ENCODE measurements at regions not wholly inside any gene's neighbourhood (a gene's known extent, or its start where the extent isn't known, plus 50 kb on each side); places are given as distances from the start of the nearest gene placed in this dataset.

- Mint-ChIP-seq H3K4me3 (no peak overlapping the region), H3K27ac (no peak overlapping the region), H3K36me3 (no peaks in the 10 kb centered on the region), H3K9me3 (no peaks in the 10 kb centered on the region), H3K27me3 (peaks cover 10 to 28% of the 10 kb centered on the region in 2 donors), H3K4me1 (no peaks in the 10 kb centered on the region)
- ChIA-PET CTCF (no interaction called here), POLR2A (no interaction called here)
- no peak overlapping the region for H3K4me3 ChIP-seq (ENCODE audit: low read length)
- no peak for DNase-seq
- no peaks in the 10 kb centered on the region for H3K9me3 ChIP-seq (ENCODE audit: low read length)
- H3K27me3 ChIP-seq (ENCODE audit: insufficient read depth, low read length, poor library complexity, severe bottlenecking): no peaks in the 10 kb centered on the region
- H3K27ac ChIP-seq (ENCODE audit: low read depth, low read length): no peak overlapping the region
- no peaks in the 10 kb centered on the region for H3K36me3 ChIP-seq (ENCODE audit: insufficient read depth, low read length)
- no peaks in the 10 kb centered on the region for H3K4me1 ChIP-seq (ENCODE audit: insufficient read depth, low read length)
These were observed 112.0 kb downstream of the OLFM1 start for GRCh38 chr9:135199489-135199888.

- H3K9me3 ChIP-seq (ENCODE audit: low read length): no peaks in the 10 kb centered on the region
- no peak overlapping the region for H3K27ac Mint-ChIP-seq
- no peaks in the 10 kb centered on the region for H3K4me1 ChIP-seq (ENCODE audit: insufficient read depth, low read length)
- no peak overlapping the region for H3K27ac ChIP-seq (ENCODE audit: low read depth, low read length)
- H3K27me3 ChIP-seq (ENCODE audit: insufficient read depth, low read length, poor library complexity, severe bottlenecking): no peaks in the 10 kb centered on the region
- no peak overlapping the region for H3K4me3 Mint-ChIP-seq
- no peaks in the 10 kb centered on the region for H3K4me1 Mint-ChIP-seq
- H3K36me3 Mint-ChIP-seq: no peaks in the 10 kb centered on the region
- ChIA-PET POLR2A (no interaction called here), CTCF (no interaction called here)
- H3K4me3 ChIP-seq (ENCODE audit: low read length): no peak overlapping the region
- no peaks in the 10 kb centered on the region for H3K36me3 ChIP-seq (ENCODE audit: insufficient read depth, low read length)
- H3K27me3 Mint-ChIP-seq: peaks cover 9 to 28% of the 10 kb centered on the region in 2 donors
- no peak for DNase-seq
- H3K9me3 Mint-ChIP-seq: no peaks in the 10 kb centered on the region
These were observed 114.2 kb downstream of the OLFM1 start for GRCh38 chr9:135201711-135202110.

- Histone ChIP-seq H3K27ac (ENCODE audit: low read depth, low read length) (no peak overlapping the region), H3K4me3 (ENCODE audit: low read length) (no peak overlapping the region), H3K4me1 (ENCODE audit: insufficient read depth, low read length) (no peaks in the 10 kb centered on the region), H3K27me3 (ENCODE audit: insufficient read depth, low read length, poor library complexity, severe bottlenecking) (peaks cover 3% of the 10 kb centered on the region), H3K9me3 (ENCODE audit: low read length) (no peaks in the 10 kb centered on the region), H3K36me3 (ENCODE audit: insufficient read depth, low read length) (no peaks in the 10 kb centered on the region)
- no peak for DNase-seq
- Mint-ChIP-seq H3K4me1 (no peaks in the 10 kb centered on the region), H3K4me3 (no peak overlapping the region), H3K27ac (no peak overlapping the region), H3K9me3 (no peaks in the 10 kb centered on the region), H3K27me3 (peaks cover 1 to 11% of the 10 kb centered on the region in 2 donors), H3K36me3 (no peaks in the 10 kb centered on the region)
- POLR2A ChIA-PET: no interaction called here
- CTCF ChIA-PET: no interaction called here
These were observed 116.7 kb downstream of the OLFM1 start for GRCh38 chr9:135204177-135204576.

GRCh38 chr9:135209136-135209535, 121.7 kb downstream of the OLFM1 start:
- no peak overlapping the region for H3K27ac ChIP-seq (ENCODE audit: low read depth, low read length)
- no peaks in the 10 kb centered on the region for H3K4me1 Mint-ChIP-seq
- no peak overlapping the region for H3K4me3 Mint-ChIP-seq
- no peaks in the 10 kb centered on the region for H3K36me3 Mint-ChIP-seq
- no peaks in the 10 kb centered on the region for H3K36me3 ChIP-seq (ENCODE audit: insufficient read depth, low read length)
- no peak overlapping the region for H3K27ac Mint-ChIP-seq
- no peaks in the 10 kb centered on the region for H3K9me3 ChIP-seq (ENCODE audit: low read length)
- H3K4me3 ChIP-seq (ENCODE audit: low read length): no peak overlapping the region
- peaks cover 3% of the 10 kb centered on the region in 2 donors for H3K27me3 Mint-ChIP-seq
- DNase-seq: no peak
- H3K4me1 ChIP-seq (ENCODE audit: insufficient read depth, low read length): no peaks in the 10 kb centered on the region
- CTCF ChIA-PET: no interaction called here
- H3K9me3 Mint-ChIP-seq: peaks cover 0 to 4% (median 2%) of the 10 kb centered on the region in 5 donors
- peaks cover 3% of the 10 kb centered on the region for H3K27me3 ChIP-seq (ENCODE audit: insufficient read depth, low read length, poor library complexity, severe bottlenecking)
- POLR2A ChIA-PET: no interaction called here

GRCh38 chr9:135209852-135210251, 122.4 kb downstream of the OLFM1 start:
- Histone ChIP-seq H3K4me3 (ENCODE audit: low read length) (no peak overlapping the region), H3K27ac (ENCODE audit: low read depth, low read length) (no peak overlapping the region), H3K27me3 (ENCODE audit: insufficient read depth, low read length, poor library complexity, severe bottlenecking) (peaks cover 3% of the 10 kb centered on the region), H3K9me3 (ENCODE audit: low read length) (no peaks in the 10 kb centered on the region), H3K4me1 (ENCODE audit: insufficient read depth, low read length) (no peaks in the 10 kb centered on the region), H3K36me3 (ENCODE audit: insufficient read depth, low read length) (no peaks in the 10 kb centered on the region)
- Mint-ChIP-seq H3K36me3 (no peaks in the 10 kb centered on the region), H3K4me3 (no peak overlapping the region), H3K27ac (no peak overlapping the region), H3K4me1 (no peaks in the 10 kb centered on the region), H3K9me3 (peaks cover 0 to 4% (median 2%) of the 10 kb centered on the region in 5 donors), H3K27me3 (peaks cover 2 to 3% of the 10 kb centered on the region in 2 donors)
- POLR2A ChIA-PET: no interaction called here
- CTCF ChIA-PET: no interaction called here
- DNase-seq: no peak

GRCh38 chr9:135210676-135211523, 123.4 kb downstream of the OLFM1 start:
- Mint-ChIP-seq H3K4me1 (no peaks in the 10 kb centered on the region), H3K36me3 (no peaks in the 10 kb centered on the region), H3K9me3 (peaks cover 0 to 4% (median 2%) of the 10 kb centered on the region in 5 donors), H3K27me3 (peaks cover 2 to 3% of the 10 kb centered on the region in 2 donors), H3K27ac (no peak overlapping the region), H3K4me3 (no peak overlapping the region)
- H3K4me3 ChIP-seq (ENCODE audit: low read length): no peak overlapping the region
- ChIA-PET CTCF (no interaction called here), POLR2A (no interaction called here)
- peaks cover 3% of the 10 kb centered on the region for H3K27me3 ChIP-seq (ENCODE audit: insufficient read depth, low read length, poor library complexity, severe bottlenecking)
- DNase-seq: peak in 1 of 5 donors; percentile 26
- no peaks in the 10 kb centered on the region for H3K36me3 ChIP-seq (ENCODE audit: insufficient read depth, low read length)
- H3K4me1 ChIP-seq (ENCODE audit: insufficient read depth, low read length): no peaks in the 10 kb centered on the region
- no peak overlapping the region for H3K27ac ChIP-seq (ENCODE audit: low read depth, low read length)
- no peaks in the 10 kb centered on the region for H3K9me3 ChIP-seq (ENCODE audit: low read length)

- Mint-ChIP-seq H3K27ac (no peak overlapping the region), H3K36me3 (no peaks in the 10 kb centered on the region), H3K27me3 (peaks cover 2 to 3% of the 10 kb centered on the region in 2 donors), H3K9me3 (peaks cover 0 to 4% (median 2%) of the 10 kb centered on the region in 5 donors), H3K4me3 (no peak overlapping the region), H3K4me1 (no peaks in the 10 kb centered on the region)
- peak in 1 of 5 donors; percentile 5 for DNase-seq
- CTCF ChIA-PET: no interaction called here
- Histone ChIP-seq H3K27me3 (ENCODE audit: insufficient read depth, low read length, poor library complexity, severe bottlenecking) (peaks cover 3% of the 10 kb centered on the region), H3K4me1 (ENCODE audit: insufficient read depth, low read length) (no peaks in the 10 kb centered on the region), H3K4me3 (ENCODE audit: low read length) (no peak overlapping the region), H3K27ac (ENCODE audit: low read depth, low read length) (no peak overlapping the region), H3K36me3 (ENCODE audit: insufficient read depth, low read length) (no peaks in the 10 kb centered on the region), H3K9me3 (ENCODE audit: low read length) (no peaks in the 10 kb centered on the region)
- POLR2A ChIA-PET: no interaction called here
These were observed 124.0 kb downstream of the OLFM1 start for GRCh38 chr9:135211524-135211890.

GRCh38 chr9:135212961-135213360, 125.5 kb downstream of the OLFM1 start:
- peak in 1 of 5 donors; percentile 33 for DNase-seq
- peaks cover 0 to 4% (median 2%) of the 10 kb centered on the region in 5 donors for H3K9me3 Mint-ChIP-seq
- no peaks in the 10 kb centered on the region for H3K4me1 ChIP-seq (ENCODE audit: insufficient read depth, low read length)
- no peaks in the 10 kb centered on the region for H3K4me1 Mint-ChIP-seq
- H3K27ac ChIP-seq (ENCODE audit: low read depth, low read length): no peak overlapping the region
- no peak overlapping the region for H3K27ac Mint-ChIP-seq
- H3K9me3 ChIP-seq (ENCODE audit: low read length): no peaks in the 10 kb centered on the region
- CTCF ChIA-PET: no interaction called here
- H3K36me3 ChIP-seq (ENCODE audit: insufficient read depth, low read length): no peaks in the 10 kb centered on the region
- H3K4me3 ChIP-seq (ENCODE audit: low read length): no peak overlapping the region
- H3K27me3 ChIP-seq (ENCODE audit: insufficient read depth, low read length, poor library complexity, severe bottlenecking): peaks cover 5% of the 10 kb centered on the region
- no peak overlapping the region for H3K4me3 Mint-ChIP-seq
- H3K36me3 Mint-ChIP-seq: no peaks in the 10 kb centered on the region
- H3K27me3 Mint-ChIP-seq: peaks cover 7 to 8% of the 10 kb centered on the region in 2 donors
- POLR2A ChIA-PET: no interaction called here
